ENCODE measurements at regions not wholly inside any gene's neighbourhood (a gene's known extent, or its start where the extent isn't known, plus 50 kb on each side); places are given as distances from the start of the nearest gene placed in this dataset.

- H3K4me1 ChIP-seq, result no peaks in the 10 kb centered on the region
- H3K27me3 ChIP-seq, result no peaks in the 10 kb centered on the region
- H3K4me3 ChIP-seq, result no peak overlapping the region
- no peak for TF ChIP-seq Cebpa-rat (IDR thresholded peaks at IDR 0.05)
- H3K27ac ChIP-seq, result no peak overlapping the region
- H4K20me1 ChIP-seq, result no peaks in the 10 kb centered on the region
- no peak overlapping the region for H3K9ac ChIP-seq
- no peaks in the 10 kb centered on the region for H3K9me3 ChIP-seq (replicated peaks in 1 of 11)
- H3K36me3 ChIP-seq, result no peaks in the 10 kb centered on the region
- no peak overlapping the region for H3K4me2 ChIP-seq
Observed at GRCh38 chr14:98249057-98249456, 1022.9 kb downstream of the BCL11B start.

GRCh38 chr14:98249476-98249875 lies 1022.5 kb downstream of the BCL11B start:
- no peaks in the 10 kb centered on the region for H4K20me1 ChIP-seq
- H3K27ac ChIP-seq, result no peak overlapping the region
- no peaks in the 10 kb centered on the region for H3K9me3 ChIP-seq (replicated peaks in 1 of 11)
- no peak overlapping the region for H3K9ac ChIP-seq
- no peaks in the 10 kb centered on the region for H3K4me1 ChIP-seq
- H3K27me3 ChIP-seq, result no peaks in the 10 kb centered on the region
- no peak for TF ChIP-seq Cebpa-rat (IDR thresholded peaks at IDR 0.05)
- no peaks in the 10 kb centered on the region for H3K36me3 ChIP-seq
- H3K4me3 ChIP-seq, result no peak overlapping the region
- no peak overlapping the region for H3K4me2 ChIP-seq

GRCh38 chr14:98252820-98253219 lies 1019.2 kb downstream of the BCL11B start:
- H3K4me2 ChIP-seq, result no peak overlapping the region
- H3K4me1 ChIP-seq, result no peaks in the 10 kb centered on the region
- TF ChIP-seq Cebpa-rat (IDR thresholded peaks at IDR 0.05), result no peak
- no peaks in the 10 kb centered on the region for H3K36me3 ChIP-seq
- no peak overlapping the region for H3K4me3 ChIP-seq
- no peak overlapping the region for H3K27ac ChIP-seq
- H4K20me1 ChIP-seq, result no peaks in the 10 kb centered on the region
- no peaks in the 10 kb centered on the region for H3K9me3 ChIP-seq (replicated peaks in 1 of 11)
- H3K9ac ChIP-seq, result no peak overlapping the region
- no peaks in the 10 kb centered on the region for H3K27me3 ChIP-seq

GRCh38 chr14:98259881-98260280 lies 1012.1 kb downstream of the BCL11B start:
- H3K27ac ChIP-seq, result no peak overlapping the region
- no peak for TF ChIP-seq Cebpa-rat (IDR thresholded peaks at IDR 0.05)

GRCh38 chr14:98262566-98262965 lies 1009.4 kb downstream of the BCL11B start:
- H3K4me3 ChIP-seq, result no peak overlapping the region
- no peaks in the 10 kb centered on the region for H3K27me3 ChIP-seq
- H3K9me3 ChIP-seq (replicated peaks in 1 of 11), result no peaks in the 10 kb centered on the region
- no peak overlapping the region for H3K9ac ChIP-seq
- no peaks in the 10 kb centered on the region for H4K20me1 ChIP-seq
- no peak for TF ChIP-seq Cebpa-rat (IDR thresholded peaks at IDR 0.05)
- no peaks in the 10 kb centered on the region for H3K36me3 ChIP-seq
- peaks cover 0 to 15% (median 13%) of the 10 kb centered on the region in 10 experiments; a peak in 12 of 20 replicates for H3K4me1 ChIP-seq
- H3K27ac ChIP-seq, result no peak overlapping the region
- no peak overlapping the region for H3K4me2 ChIP-seq

More at GRCh38 chr14:98259881-98260280, 1012.1 kb downstream of the BCL11B start:
- Histone ChIP-seq H3K27me3 (no peaks in the 10 kb centered on the region), H3K4me2 (no peak overlapping the region), H3K36me3 (no peaks in the 10 kb centered on the region), H4K20me1 (no peaks in the 10 kb centered on the region), H3K9me3 (replicated peaks in 1 of 11) (no peaks in the 10 kb centered on the region), H3K9ac (no peak overlapping the region), H3K4me1 (no peaks in the 10 kb centered on the region; a peak in 1 of 20 replicates), H3K4me3 (no peak overlapping the region)

- TF ChIP-seq Cebpa-rat (IDR thresholded peaks at IDR 0.05), result no peak
- Histone ChIP-seq H3K4me2 (no peak overlapping the region), H4K20me1 (no peaks in the 10 kb centered on the region), H3K27me3 (no peaks in the 10 kb centered on the region), H3K36me3 (no peaks in the 10 kb centered on the region), H3K9ac (no peak overlapping the region), H3K4me1 (peaks cover 0 to 15% (median 13%) of the 10 kb centered on the region in 10 experiments; a peak in 12 of 20 replicates), H3K4me3 (no peak overlapping the region), H3K27ac (no peak overlapping the region), H3K9me3 (replicated peaks in 1 of 11) (peaks cover 0 to 16% (median 10%) of the 10 kb centered on the region in 11 experiments; a peak in 13 of 22 replicates)
Observed at GRCh38 chr14:98269533-98269932, 1002.5 kb downstream of the BCL11B start.

GRCh38 chr14:98270201-98270600 lies 1001.8 kb downstream of the BCL11B start:
- no peaks in the 10 kb centered on the region for H4K20me1 ChIP-seq
- H3K36me3 ChIP-seq, result no peaks in the 10 kb centered on the region
- no peak overlapping the region for H3K4me3 ChIP-seq
- no peak overlapping the region for H3K9ac ChIP-seq
- H3K27me3 ChIP-seq, result no peaks in the 10 kb centered on the region
- no peak overlapping the region for H3K4me2 ChIP-seq
- H3K27ac ChIP-seq, result no peak overlapping the region
- no peak for TF ChIP-seq Cebpa-rat (IDR thresholded peaks at IDR 0.05)
- H3K4me1 ChIP-seq, result peaks cover 0 to 14% (median 13%) of the 10 kb centered on the region in 10 experiments; a peak in 12 of 20 replicates
- H3K9me3 ChIP-seq (replicated peaks in 1 of 11), result peaks cover 0 to 16% (median 10%) of the 10 kb centered on the region in 11 experiments; a peak in 13 of 22 replicates

- peaks cover 0 to 8% (median 5%) of the 10 kb centered on the region in 10 experiments; a peak in 6 of 20 replicates for H3K4me1 ChIP-seq
- no peak overlapping the region for H3K4me2 ChIP-seq
- TF ChIP-seq Cebpa-rat (IDR thresholded peaks at IDR 0.05), result no peak
- H3K36me3 ChIP-seq, result no peaks in the 10 kb centered on the region
- H3K9me3 ChIP-seq (replicated peaks in 1 of 11), result peaks cover 0 to 16% (median 10%) of the 10 kb centered on the region in 11 experiments; a peak in 13 of 22 replicates
- H3K27me3 ChIP-seq, result no peaks in the 10 kb centered on the region
- H4K20me1 ChIP-seq, result no peaks in the 10 kb centered on the region
- no peak overlapping the region for H3K9ac ChIP-seq
- no peak overlapping the region for H3K4me3 ChIP-seq
- no peak overlapping the region for H3K27ac ChIP-seq
Observed at GRCh38 chr14:98274596-98274995, 997.4 kb downstream of the BCL11B start.

- no peak for TF ChIP-seq Cebpa-rat (IDR thresholded peaks at IDR 0.05)
- Histone ChIP-seq H3K36me3 (no peaks in the 10 kb centered on the region), H4K20me1 (no peaks in the 10 kb centered on the region), H3K27me3 (no peaks in the 10 kb centered on the region), H3K4me3 (no peak overlapping the region), H3K4me1 (peaks cover 0 to 12% (median 5%) of the 10 kb centered on the region in 10 experiments; a peak in 7 of 20 replicates), H3K27ac (no peak overlapping the region), H3K9me3 (replicated peaks in 1 of 11) (peaks cover 6 to 9% (median 7%) of the 10 kb centered on the region in 11 experiments; a peak in 16 of 22 replicates), H3K9ac (no peak overlapping the region), H3K4me2 (peak overlapping the region in 7 of 11 experiments; percentile 15 to 46 (median 24); a peak in 7 of 22 replicates)
Observed at GRCh38 chr14:98278800-98279199, 993.2 kb downstream of the BCL11B start.

- Histone ChIP-seq H3K4me2 (0 out of 22 replicates have a peak overlapping the region, but pooled peaks of 2 of the 11 experiments have one; percentile 6 to 15), H3K4me1 (peaks cover 0 to 12% (median 5%) of the 10 kb centered on the region in 10 experiments; a peak in 7 of 20 replicates), H3K36me3 (no peaks in the 10 kb centered on the region), H4K20me1 (no peaks in the 10 kb centered on the region), H3K9ac (no peak overlapping the region), H3K27ac (no peak overlapping the region), H3K4me3 (no peak overlapping the region), H3K9me3 (replicated peaks in 1 of 11) (peaks cover 6 to 9% (median 7%) of the 10 kb centered on the region in 11 experiments; a peak in 16 of 22 replicates), H3K27me3 (no peaks in the 10 kb centered on the region)
- no peak for TF ChIP-seq Cebpa-rat (IDR thresholded peaks at IDR 0.05)
Observed at GRCh38 chr14:98280436-98280835, 991.6 kb downstream of the BCL11B start.

All from BLaER1 treated with 17β-estradiol and CSF1 and Interleukin-3, amounts not matched to agents 10 nM and 100 nM (cell line).